Muscle of arm (tissue), 1 donor: ENCODE measurements at regions not wholly inside any gene's neighbourhood (a gene's known extent, or its start where the extent isn't known, plus 50 kb on each side); places are given as distances from the start of the nearest gene placed in this dataset.
A peak's percentile ranks its signal among the peaks of the same experiment; 100 is the strongest.

Source experiments
- DNase-seq: peaks from one replicate; pipeline ENCODE4 v3.0.0-alpha.2; 2013

DNA sequence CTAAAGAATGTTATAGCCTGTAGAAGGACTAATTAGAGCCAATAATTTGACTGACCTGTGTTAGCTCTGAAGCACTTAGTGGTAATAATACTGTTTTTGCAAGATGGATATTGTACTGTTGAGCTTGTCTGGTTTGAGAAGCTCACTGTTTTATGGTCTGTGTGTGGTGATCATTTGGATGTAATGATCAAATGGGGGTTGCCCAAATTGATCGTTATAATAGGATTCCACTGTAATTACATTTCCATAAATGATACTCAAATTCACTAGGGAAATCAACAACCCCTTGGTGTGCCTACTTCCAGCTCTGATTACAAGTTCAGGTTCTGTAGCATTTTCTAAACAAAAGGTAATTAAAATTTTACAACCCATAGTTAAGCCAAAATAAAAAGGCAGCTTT, 971.4 kb downstream of the TTLL7 start:
- no peak for DNase-seq

DNA sequence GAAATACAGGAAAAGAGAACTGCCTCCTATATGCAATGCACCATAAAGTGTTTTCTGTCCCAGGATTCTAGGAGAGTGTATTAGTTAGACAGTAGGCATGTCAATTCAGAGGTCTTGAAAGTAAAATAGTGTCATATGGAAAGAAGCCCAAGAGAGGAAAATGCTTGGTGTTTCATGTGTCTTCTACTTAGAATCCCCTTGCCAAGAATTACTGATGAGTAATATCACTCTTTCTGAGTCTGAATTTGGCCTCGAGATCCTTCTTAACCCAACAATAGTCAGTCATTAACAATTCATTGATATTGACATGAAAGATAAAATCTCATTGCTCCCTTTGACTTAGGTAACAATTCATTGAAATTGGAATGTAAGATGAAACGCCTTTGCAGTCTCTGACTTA, 972.2 kb downstream of the TTLL7 start:
- DNase-seq = no peak

DNA sequence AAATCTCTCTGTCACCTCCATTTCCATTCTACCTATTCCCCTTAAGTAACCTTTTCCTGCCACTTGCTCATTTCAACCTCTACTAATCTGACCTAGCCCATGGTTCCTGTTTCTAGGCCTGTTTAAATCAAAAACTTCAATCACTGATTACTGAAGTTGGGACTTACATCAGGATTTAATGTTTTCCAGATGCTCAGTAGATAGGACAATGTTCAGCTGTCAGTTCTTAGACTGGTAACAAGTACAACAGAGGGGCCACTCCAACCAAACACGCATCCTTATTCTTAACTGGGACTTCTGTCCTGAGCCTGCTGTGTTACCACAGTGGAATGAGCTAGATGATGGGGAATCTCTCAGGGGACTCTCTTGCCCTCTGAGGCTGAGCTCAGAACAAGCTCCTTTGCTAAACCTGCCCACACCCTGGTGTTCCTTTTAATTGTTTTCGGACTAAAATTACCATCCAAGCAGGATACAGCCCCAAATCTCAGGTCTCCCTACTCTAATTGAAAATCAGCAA, 974.6 kb downstream of the TTLL7 start:
- DNase-seq = peak; percentile 4

DNA sequence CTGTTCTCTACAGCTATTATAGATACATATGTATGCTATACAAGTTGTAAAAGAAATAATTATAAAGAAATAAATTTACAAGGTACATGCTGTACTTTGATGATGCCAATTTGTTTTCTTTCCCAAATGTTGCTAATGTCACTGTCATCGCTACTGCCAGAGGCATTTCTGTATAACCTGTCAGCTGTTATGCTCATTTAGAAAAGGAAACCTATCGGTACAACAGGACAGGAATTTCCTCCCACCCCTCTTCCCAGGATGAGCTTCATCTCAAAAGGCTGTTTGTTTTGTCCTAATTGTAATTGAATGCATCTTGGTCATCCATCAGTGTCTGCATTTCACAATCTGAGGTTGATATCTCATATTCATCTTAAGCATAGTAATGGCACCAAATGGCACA, 975.7 kb downstream of the TTLL7 start:
- no peak for DNase-seq

DNA sequence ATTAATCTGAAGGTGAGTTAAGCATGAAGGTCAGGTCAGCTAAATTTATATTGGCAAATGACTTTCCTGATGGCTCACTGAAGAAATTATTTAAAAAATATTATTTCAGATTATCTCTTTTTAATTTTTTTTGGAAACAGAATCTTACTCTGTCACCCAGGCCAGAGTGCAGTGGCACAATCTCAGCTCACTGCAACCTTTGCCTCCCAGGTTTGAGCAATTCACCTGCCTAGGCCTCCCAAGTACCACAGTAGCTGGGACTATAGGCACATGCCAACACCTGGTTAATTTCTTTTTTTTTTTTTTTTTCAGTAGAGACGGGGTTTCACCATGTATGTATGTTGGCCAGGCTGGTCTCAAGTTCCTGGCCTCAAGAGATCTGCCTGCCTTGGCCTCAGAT, 976.7 kb downstream of the TTLL7 start:
- DNase-seq = no peak

DNA sequence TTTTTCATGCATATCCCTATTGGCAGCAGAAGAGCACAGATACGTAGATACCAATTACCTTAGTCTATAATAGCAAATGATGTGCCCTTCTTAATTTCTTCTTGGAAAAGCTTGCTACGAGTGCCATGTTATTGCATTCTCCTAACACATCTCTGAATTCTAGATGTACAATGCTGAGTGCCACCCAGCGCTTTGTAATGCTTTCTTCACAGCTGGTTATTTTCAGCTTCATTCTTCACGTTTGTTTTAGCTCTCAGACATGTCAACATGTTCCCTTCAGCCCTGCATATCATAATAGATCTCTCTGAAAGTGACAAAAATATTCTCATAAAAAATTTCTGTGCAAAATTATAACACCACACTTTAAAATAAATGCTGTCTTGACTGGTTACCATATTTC, 981.2 kb downstream of the TTLL7 start:
- DNase-seq = no peak

DNA sequence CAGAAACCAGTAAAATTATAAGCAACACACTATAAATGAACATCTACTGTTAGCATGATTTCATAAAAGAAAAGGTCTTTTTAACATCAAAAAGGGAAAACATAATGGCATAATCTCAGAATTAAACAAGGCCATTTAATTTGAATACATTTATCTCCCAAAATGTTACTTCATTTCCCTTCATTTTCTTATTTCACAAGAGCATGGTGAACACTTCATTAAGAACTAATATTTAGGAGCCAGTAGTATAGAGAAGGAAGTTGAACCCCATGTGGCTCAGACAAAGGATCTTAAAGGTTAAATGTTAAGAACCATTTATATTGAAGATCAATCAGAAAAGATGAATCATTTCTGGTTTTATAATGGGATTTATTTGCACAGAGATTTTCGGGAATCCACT, 981.7 kb downstream of the TTLL7 start:
- DNase-seq = no peak

DNA sequence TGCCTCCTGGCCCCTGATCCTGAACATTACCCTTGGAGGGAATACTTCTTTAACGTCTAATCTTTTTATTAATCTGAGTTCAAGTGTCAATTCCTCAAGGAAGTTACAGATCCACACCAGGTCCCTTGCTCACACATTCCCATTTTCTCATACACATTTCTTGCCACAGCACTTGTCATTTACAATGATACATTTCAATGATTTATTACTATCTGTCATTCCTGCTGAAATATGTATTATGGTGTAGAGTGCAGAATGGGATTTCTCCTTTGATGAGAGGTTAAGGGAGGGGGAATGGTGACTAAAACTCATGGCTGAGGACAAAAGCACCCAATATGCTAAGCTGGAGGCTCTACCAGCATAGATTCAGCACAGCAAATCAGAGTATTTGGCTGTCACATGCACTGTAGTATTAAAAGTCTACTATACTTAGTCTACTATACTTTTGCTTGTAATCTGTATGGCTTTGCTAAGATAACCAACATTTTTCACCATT, 982.5 kb downstream of the TTLL7 start:
- no peak for DNase-seq

DNA sequence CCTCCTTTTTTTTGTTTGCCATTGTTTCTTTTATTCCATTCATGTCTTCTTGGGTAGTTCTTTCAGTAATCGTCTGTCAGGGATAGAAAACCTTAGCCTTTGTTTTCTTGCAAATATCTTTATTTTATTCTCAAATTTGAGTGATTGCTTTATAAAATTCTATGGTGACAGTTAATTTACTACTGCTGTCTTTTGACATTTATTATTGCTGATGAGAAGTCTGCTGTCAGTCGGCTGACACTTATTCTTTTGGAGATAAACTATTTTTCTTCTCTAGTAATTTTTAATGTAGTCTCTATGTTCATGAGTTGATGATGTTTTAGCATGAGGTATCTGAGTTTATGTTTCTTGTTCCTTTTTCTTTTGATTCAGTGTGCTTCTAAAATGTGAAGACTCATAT, 983.8 kb downstream of the TTLL7 start:
- no peak for DNase-seq

DNA sequence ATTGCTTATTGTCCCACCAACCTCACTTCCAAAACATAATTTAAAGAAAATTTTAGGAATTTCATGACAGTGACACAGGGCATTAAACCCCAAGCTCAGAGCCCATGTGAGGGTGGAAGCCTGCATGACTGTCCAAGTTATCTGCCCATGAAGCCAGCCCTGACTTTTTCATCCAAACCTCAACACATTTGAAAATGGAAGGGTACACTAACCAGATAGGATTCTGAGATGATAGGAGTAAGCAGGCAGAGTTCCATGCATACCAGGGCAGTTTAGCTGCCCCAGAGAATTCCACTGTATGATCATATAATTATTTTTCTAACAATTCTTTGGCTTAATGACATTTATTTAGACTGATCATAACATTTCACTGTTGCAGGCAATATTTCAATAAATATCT, 986.0 kb downstream of the TTLL7 start:
- DNase-seq = no peak

DNA sequence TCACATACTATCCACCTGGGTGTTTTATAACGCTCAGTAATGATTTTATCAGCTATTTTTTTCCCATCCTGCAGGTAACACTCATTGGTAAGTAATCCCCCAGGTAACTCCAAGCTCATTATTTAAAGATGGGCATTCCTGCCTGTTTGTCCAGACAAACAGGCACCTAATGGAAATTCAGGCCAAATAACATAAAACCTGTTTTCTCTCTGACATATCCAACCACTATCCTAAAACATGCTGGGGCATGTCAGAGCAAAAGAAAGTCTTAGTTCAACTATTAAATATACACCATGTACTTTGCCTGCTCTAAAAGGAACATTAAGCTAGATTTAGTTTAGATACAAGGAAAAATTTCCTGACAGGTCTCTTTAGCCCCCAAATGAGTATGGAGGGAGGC, 987.7 kb downstream of the TTLL7 start:
- DNase-seq = no peak

DNA sequence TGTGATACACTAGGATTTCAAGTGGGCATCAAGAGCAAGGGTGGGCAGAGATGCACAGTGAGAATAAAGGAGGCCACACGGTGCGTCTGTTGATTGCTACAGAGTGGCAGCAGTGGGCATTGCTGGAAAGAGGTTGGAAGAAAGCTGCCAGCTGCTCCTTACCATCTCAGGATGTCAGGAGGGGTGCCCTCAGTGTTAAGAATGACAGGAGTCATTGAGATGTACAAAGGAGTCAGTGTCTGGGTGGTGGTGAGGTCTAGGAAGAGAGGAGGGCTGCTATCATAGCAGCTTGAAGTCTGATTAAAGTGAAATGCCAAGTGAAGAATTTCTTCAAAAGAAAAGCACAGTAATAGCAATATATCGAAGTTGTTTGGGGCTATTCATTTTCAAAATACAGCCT, 992.7 kb downstream of the TTLL7 start:
- no peak for DNase-seq

DNA sequence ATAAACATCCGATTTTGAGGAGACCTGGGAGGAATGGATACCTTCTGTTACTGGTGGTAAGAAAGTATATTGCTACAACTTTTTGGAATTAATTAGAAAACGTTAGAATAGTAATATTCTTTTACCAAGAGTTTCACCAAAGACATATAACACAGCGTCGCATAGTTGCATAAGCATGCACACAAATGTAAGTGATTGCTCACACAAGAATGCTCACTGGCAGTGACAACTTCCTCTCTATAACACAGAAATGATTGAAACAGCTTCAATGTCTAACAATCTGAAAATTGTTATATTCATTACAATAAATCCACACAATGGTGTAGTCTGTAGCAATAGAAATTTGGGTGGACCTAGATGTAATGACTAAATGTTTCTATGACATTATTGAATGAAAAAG, 998.6 kb downstream of the TTLL7 start:
- no peak for DNase-seq

DNA sequence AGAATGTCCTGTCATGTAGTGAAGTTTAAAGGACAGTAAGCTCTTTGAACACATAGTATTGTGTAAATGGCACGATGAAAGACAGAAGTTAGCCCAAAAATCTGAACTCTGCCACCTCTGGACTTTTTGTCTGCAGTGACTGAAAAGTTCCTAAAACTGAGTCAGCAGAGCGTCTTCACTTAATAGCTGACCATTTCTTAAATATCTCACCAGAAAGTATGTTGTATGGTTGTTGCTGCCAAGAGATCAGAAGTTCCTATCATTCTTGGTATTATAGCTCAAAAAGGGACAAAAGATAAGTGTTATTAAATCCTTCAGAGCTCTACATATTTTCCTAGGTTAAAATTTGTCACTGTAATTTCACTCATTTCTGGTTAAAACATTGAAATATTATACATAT, 1003.0 kb downstream of the TTLL7 start:
- no peak for DNase-seq

DNA sequence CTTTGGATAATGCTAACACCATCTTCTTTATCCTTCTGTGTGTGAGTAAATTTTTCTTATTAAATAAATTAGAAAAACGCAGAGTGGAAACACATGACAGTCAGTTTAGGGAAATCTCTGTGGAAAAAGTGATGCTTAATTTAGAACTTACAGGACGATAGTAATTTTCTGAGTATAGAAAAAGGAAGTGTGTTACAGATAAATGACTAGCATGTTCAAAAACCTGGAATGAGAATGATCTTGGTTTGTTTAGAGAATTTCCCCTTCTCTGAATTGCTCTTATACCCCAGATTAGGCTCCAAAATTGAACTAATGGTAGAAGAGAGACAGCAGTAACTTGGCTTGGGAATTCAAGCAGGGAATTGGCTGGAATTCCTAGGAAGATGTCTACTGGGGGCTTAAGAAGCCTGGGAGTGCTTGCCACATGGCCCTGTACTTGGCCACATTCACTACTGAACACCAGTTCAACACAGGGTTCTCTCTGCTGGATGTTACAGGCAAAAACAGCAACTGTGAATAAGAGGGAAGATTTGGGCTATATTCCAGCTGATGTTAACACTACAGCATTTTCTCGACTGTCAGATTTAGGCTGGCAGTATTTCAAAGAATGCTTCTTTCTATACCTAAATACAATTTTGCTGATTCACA, 1004.2 kb downstream of the TTLL7 start:
- DNase-seq = peak; percentile 63

DNA sequence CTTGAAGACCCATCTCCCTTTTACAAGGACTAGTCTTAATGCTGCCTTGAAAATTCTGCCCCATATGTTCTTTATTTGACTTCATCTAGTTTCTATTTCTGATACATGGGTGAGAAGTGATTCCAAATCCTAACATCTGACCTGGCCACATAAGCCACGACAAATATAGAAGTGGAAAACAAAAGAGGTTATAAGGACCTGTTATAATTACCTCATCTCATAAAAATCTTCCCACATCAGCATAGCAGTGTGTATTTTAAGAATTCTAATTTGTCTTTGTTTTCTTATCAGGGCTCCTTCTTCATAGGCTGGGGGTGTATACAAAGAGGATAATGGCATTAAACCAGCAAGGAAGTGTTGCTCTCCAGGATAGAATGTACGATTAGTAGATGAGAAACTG, 1007.4 kb downstream of the TTLL7 start:
- DNase-seq = no peak

DNA sequence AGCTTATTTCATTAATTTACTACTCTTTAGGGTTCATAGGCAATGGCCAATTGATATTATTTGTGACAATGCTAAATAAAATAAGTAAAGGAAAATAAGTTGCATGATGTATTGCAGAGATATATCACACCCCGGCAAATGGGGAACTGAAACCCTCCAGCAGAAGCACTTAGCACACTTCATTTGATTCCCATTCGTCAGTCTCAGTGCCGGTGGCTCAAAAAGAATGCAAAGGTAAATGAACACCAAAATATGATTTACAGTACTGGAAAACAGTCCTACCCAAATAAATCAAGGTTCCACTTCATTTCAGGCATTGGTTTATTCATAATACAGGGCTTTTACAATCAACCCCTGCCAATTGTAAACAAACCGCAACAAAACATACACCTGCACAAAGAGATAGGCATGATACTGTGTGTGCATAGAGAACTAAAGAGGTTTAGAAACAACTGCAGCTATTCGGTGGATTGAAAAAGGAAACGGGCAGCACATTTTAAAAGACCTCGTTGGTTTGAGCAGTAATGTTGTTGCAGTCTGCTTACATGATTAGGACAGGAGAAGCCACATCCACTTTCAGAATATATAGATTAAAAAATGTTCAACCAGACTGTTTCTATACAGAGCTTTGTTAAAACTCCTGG, 1019.2 kb downstream of the TTLL7 start:
- DNase-seq = no peak

DNA sequence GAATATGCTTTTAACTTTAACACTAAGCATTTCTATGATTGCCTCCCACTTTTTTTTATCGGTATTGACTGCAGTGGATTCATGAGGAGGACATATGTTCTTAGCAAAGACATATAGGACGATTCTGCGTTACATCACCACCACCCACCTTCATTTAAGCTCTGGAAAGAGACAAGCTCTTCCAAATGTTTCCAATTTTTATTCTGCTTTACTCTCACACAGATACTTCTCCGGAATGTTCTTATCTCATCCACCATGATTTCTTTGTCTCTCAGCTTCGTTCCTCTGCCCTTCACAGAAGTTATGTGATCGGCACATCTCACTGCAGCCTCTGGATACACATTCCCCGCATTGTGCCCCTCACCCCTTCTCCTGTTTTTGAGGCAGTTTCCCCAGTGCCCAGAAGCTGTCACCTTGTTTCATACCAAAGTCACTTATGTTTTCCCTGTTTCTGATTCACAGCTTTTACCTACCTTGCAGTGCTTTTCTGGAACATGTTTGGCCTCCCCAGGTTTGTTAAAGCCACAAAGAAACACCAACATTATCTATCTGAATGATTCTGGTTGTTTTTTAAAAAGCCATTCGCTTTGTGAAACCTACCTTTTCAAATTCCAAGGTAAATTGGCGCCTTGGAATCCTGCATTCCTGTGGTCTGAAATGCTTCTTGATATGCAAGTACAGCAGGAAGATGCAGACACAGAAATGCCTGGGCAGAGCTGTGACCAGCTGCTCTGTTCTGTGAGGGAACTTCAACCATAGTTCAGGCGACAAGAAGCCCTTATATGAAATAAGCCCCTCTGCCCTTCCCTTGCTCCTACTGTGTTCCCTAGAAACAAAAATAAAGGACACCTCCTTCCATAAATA, 1020.2 kb downstream of the TTLL7 start:
- no peak for DNase-seq

DNA sequence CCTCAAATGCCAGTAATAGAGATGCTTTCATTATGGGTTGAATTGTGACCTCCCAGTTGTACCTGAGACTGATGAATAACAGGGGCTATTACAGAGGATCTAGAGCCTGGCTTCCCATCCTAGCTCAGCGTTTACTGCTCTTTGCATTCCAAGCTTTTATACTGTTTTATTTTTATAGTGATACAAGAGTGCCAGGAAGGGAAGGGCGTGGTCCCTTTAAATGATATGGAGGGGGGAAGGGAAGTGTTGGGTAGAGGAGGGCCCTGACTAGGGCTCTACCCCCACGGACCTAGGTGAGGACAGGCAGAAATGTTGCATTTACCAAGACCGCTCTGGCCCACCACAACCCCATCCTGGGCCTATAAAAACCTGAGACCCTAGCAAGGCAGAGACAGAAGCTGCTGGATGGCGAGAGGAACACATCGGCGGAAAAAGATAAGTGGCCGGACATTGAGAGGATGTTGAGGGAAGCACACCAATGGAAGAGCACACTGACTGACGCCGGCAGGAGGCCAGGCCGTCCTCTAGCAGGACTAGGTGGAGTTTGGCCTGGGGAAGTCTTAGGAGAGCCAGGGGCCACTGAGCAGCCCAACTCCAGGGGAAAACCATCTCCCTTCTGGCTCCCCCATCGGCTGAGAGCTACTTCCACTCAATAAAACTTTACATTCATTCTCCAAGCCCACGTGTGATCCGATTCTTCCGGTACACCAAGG, 1025.9 kb downstream of the TTLL7 start:
- DNase-seq = no peak

DNA sequence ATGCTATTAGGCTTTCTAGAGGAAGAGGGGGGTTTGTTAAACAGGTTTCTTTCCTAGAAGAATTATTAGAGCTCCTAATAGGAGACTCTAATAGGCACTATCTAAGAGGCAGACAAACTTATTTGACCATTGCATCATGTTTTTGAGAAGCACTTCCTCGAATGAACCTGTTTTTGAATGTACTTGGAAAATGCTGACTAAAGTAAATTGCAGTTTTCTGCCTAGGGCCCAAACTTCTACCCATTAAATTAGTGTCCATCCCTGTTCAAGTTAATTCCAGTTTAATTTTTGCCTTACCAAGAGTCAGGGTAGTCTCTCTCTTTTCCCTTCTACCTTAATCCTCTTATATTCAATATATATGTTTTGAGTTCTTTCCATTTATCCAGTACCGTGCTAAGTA, 1029.6 kb downstream of the TTLL7 start:
- no peak for DNase-seq

DNA sequence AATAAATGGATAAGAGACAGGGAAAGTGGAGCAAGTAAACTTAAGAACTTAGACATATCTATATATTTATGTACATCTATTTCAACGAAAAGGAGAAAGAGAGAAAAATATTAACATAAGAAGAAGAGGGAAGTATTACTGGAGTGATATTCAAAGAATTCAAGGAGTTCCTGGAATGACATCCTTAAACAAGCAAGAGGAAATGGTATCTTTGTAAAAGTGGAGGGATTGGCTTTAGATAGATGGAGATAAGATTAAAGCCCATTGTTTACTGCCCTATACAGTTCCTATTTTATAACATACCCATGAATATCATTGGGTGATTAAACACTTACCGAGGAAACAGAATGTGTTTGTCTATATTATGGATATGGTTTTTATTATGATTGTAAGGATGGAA, 1036.3 kb downstream of the TTLL7 start:
- no peak for DNase-seq

DNA sequence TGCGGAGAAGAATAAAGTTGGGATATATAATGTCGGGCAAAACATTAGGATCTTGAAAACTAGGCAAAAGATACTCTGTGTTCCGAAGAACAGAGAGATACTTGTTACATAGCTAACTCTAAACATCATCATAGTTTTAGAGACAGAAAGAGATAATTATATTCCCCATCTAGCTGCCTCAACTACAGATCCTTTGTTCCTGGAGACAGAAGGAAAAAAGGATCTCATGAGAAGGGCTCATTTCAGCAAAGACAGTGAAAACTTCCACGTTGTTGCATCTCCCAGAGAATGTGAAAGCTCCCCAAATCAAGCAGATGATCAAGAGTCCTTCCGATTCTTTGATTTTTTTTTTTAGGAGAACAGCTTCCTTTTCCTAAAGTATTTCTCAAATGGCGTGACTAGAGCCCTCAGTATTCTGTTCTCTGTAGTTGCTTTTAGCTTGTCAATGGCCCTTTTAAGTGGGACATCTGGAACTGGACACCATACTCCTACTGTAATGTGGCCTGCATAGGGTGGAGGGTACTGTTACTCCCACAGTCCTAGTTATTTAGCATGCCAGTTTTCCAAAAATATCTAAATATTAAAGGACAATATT, 1048.2 kb downstream of the TTLL7 start:
- no peak for DNase-seq
